CD4-positive, alpha-beta T cell (primary cell): ENCODE measurements at regions not wholly inside any gene's neighbourhood (a gene's known extent, or its start where the extent isn't known, plus 50 kb on each side); places are given as distances from the start of the nearest gene placed in this dataset.

Source experiments
- ATAC-seq: fragments of 200-7000 bp; cut with Tn5 transposase; one replicate; pipeline ENCODE4 v1.10.0; 2022; ENCODE audit warnings: mild to moderate bottlenecking; ENCODE audit not compliant: poor library complexity
- CTCF ChIA-PET: fragments of 350-600 bp; sonication (Branson Sonifier 250); formaldehyde crosslinking; loops from one replicate; lab custom pipeline; 2021; ENCODE audit warnings: antibody characterized with exemption, inconsistent platforms; lab: Charles Lee
- POLR2A ChIA-PET: fragments of 350-600 bp; sonication (Branson Sonifier 250); formaldehyde crosslinking; loops from one replicate; lab custom pipeline; 2021; ENCODE audit warnings: antibody characterized with exemption, inconsistent platforms; lab: Charles Lee
- DNase-seq, 14 experiments: peaks; one replicate each; pipeline ENCODE4 v3.0.0-alpha.2; 2013 to 2020; ENCODE audit warnings: mixed read lengths in 2 of 14
- H3K27ac ChIP-seq, 2 donors: one replicate each; pipeline versions ENCODE4 v1.5.1 to v1.7.0; 2013; ENCODE audit warnings: low read length in 2 of 2, low read depth in 1 of 2, mild to moderate bottlenecking in 1 of 2
- H3K27me3 ChIP-seq, 2 experiments: 1 replicate in 1 of 2; 2 replicates in 1 of 2; pipeline versions ENCODE4 v1.6.1 to v1.7.0; 2013; ENCODE audit warnings: low read length in 2 of 2, control low read depth in 1 of 2, mild to moderate bottlenecking in 1 of 2, moderate library complexity in 1 of 2; ENCODE audit not compliant: insufficient read depth in 2 of 2, control insufficient read depth in 1 of 2
- H3K36me3 ChIP-seq: one replicate; pipeline ENCODE4 v1.6.1; 2013; ENCODE audit warnings: low read length, control low read depth; ENCODE audit not compliant: insufficient read depth
- H3K4me1 ChIP-seq: one replicate; pipeline ENCODE4 v1.6.1; 2013; ENCODE audit warnings: low read length, control low read depth; ENCODE audit not compliant: insufficient read depth
- H3K4me3 ChIP-seq: one replicate; pipeline ENCODE4 v1.5.1; 2013; ENCODE audit warnings: mild to moderate bottlenecking, low read length, moderate library complexity
- H3K9me3 ChIP-seq, 2 experiments: 1 replicate in 1 of 2; 2 replicates in 1 of 2; pipeline versions ENCODE4 v1.6.1 to v1.7.0; 2013; ENCODE audit warnings: low read length in 2 of 2, mild to moderate bottlenecking in 2 of 2, control low read depth in 1 of 2, moderate library complexity in 1 of 2; ENCODE audit not compliant: control insufficient read depth in 1 of 2, insufficient read depth in 1 of 2
- H3K27ac Mint-ChIP-seq: one replicate; pipeline ENCODE4 v1.8.0; 2020; ENCODE audit warnings: mixed read lengths
- H3K27me3 Mint-ChIP-seq: one replicate; pipeline ENCODE4 v1.8.0; 2021; ENCODE audit warnings: mixed read lengths
- H3K36me3 Mint-ChIP-seq: one replicate; pipeline ENCODE4 v1.8.0; 2021; ENCODE audit warnings: low read depth, mixed read lengths
- H3K4me1 Mint-ChIP-seq: one replicate; pipeline ENCODE4 v1.8.0; 2021; ENCODE audit warnings: low read depth, mixed read lengths
- H3K4me3 Mint-ChIP-seq: one replicate; pipeline ENCODE4 v1.8.0; 2020; ENCODE audit warnings: mild to moderate bottlenecking, mixed read lengths
- H3K9me3 Mint-ChIP-seq: one replicate; pipeline ENCODE4 v1.8.0; 2020; ENCODE audit warnings: mixed read lengths
- CTCF ChIP-seq: fragments of 200-600 bp; IDR thresholded peaks from one replicate; pipeline ENCODE4 v1.8.0; 2022; ENCODE audit warnings: antibody characterized with exemption, mild to moderate bottlenecking
- intact Hi-C, 2 experiments: fragments of 100-400 bp; cut with DNase I in 1 of 2; cut with micrococcal nuclease in 1 of 2; formaldehyde crosslinking; loops; one replicate each; pipeline versions ENCODE4 v1.15.1 to v1.9.0; 2023 to 2025; cut with DNase I, micrococcal nuclease

- H3K4me3 Mint-ChIP-seq = no peak overlapping the region
- no peaks in the 10 kb centered on the region for H3K4me1 ChIP-seq
- no peak overlapping the region for H3K27ac ChIP-seq
- ATAC-seq (no peak), DNase-seq (no peak)
- no peaks in the 10 kb centered on the region for H3K36me3 ChIP-seq
- H3K9me3 Mint-ChIP-seq = no peaks in the 10 kb centered on the region
- no peaks in the 10 kb centered on the region for H3K27me3 ChIP-seq
- H3K9me3 ChIP-seq = no peaks in the 10 kb centered on the region
- no peaks in the 10 kb centered on the region for H3K4me1 Mint-ChIP-seq
- H3K27ac Mint-ChIP-seq = no peak overlapping the region
- no peak for TF ChIP-seq CTCF
- H3K4me3 ChIP-seq = no peak overlapping the region
- POLR2A ChIA-PET = no interaction called here
- H3K27me3 Mint-ChIP-seq = no peaks in the 10 kb centered on the region
- CTCF ChIA-PET = no interaction called here
- intact Hi-C loops = no loop called here
- H3K36me3 Mint-ChIP-seq = no peaks in the 10 kb centered on the region
Measured at GRCh38 chr2:126571403-126571802, 84.6 kb upstream of the GYPC start.

- H3K36me3 ChIP-seq = no peaks in the 10 kb centered on the region
- DNase-seq (no peak), ATAC-seq (no peak)
- H3K9me3 ChIP-seq = no peaks in the 10 kb centered on the region
- POLR2A ChIA-PET = no interaction called here
- intact Hi-C loops = no loop called here
- no peak overlapping the region for H3K4me3 ChIP-seq
- H3K27me3 ChIP-seq = no peaks in the 10 kb centered on the region
- no peak overlapping the region for H3K27ac ChIP-seq
- CTCF ChIA-PET = no interaction called here
- no peaks in the 10 kb centered on the region for H3K4me1 ChIP-seq
- H3K27ac Mint-ChIP-seq = no peak overlapping the region
- no peak for TF ChIP-seq CTCF
- H3K9me3 Mint-ChIP-seq = no peaks in the 10 kb centered on the region
- H3K4me1 Mint-ChIP-seq = no peaks in the 10 kb centered on the region
- H3K36me3 Mint-ChIP-seq = no peaks in the 10 kb centered on the region
- peaks cover 4% of the 10 kb centered on the region for H3K27me3 Mint-ChIP-seq
- no peak overlapping the region for H3K4me3 Mint-ChIP-seq
Measured at GRCh38 chr2:126575631-126576030, 80.3 kb upstream of the GYPC start.

GRCh38 chr2:126579868-126580267 lies 76.1 kb upstream of the GYPC start:
- Mint-ChIP-seq H3K27ac (no peak overlapping the region), H3K4me3 (no peak overlapping the region), H3K27me3 (peaks cover 4% of the 10 kb centered on the region), H3K9me3 (no peaks in the 10 kb centered on the region), H3K36me3 (no peaks in the 10 kb centered on the region), H3K4me1 (no peaks in the 10 kb centered on the region)
- H3K4me1 ChIP-seq = no peaks in the 10 kb centered on the region
- no peaks in the 10 kb centered on the region for H3K27me3 ChIP-seq
- POLR2A ChIA-PET = no interaction called here
- H3K4me3 ChIP-seq = no peak overlapping the region
- ATAC-seq = no peak
- no peaks in the 10 kb centered on the region for H3K9me3 ChIP-seq
- intact Hi-C loops = no loop called here
- H3K27ac ChIP-seq = no peak overlapping the region
- TF ChIP-seq CTCF = no peak
- CTCF ChIA-PET = no interaction called here
- no peaks in the 10 kb centered on the region for H3K36me3 ChIP-seq
- DNase-seq = no peak
